HPDE6-E6E7 (cell line): ENCODE measurements at regions not wholly inside any gene's neighbourhood (a gene's known extent, or its start where the extent isn't known, plus 50 kb on each side); places are given as distances from the start of the nearest gene placed in this dataset.

Experiments
- DNase-seq: peaks from one replicate; pipeline ENCODE4 v3.0.0; 2011; ENCODE audit warnings: missing footprints; ENCODE audit errors: extremely low spot score

DNA sequence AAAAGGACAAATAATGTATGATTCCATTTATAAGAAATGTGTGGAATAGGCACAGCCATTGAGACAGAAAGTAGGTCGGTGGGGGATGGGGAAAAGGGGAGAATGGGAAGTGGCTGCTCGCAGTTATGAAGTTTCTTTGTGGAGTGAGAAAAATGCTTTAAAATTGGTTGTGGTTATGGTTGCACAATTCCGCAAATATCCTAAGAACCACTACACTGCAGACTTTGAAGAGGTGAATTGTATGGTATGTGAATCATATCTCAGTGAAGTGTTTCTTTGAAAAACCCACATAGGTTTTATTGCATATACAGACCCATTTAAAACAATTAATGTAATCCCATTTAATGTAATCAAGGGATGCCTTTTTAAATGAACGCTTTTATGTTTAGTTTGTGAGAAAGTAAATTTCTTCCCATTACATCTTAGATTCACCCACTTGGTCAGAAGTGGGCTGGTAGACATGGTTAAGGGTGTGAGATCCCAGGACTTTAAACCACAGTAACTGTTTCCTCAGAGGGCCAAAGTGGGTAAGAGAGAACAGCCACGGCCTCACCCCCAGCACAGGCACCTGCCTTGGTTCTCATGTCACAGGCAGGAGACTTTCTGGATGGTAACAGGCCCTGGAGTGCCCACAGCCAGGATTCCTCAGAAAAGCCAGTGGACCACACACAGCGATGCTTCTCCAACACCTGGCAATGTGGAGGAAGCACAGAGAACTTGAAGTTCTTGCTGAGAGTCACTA lies 119.3 kb upstream of the GJB6 start:
- no peak for DNase-seq

DNA sequence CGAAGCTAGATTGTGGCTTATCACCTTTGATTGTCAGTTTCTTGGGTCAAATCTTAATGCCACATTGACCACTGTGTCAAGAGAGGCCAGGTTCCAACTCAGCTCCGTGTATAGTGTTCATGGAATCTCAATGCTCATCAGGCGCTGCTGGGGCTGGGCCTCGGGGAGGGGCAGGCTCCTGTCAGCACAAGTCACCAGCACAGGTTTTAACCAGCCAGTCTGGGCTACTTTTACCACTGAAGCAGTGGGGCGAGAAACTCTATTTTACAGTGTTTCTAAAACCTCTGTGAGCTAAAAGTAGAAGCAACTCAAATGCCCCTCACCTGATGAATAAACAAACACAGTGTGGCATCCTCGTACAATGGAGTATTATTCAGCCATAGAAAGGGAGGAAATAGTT lies 118.7 kb upstream of the GJB6 start:
- peak; percentile 22 for DNase-seq

DNA sequence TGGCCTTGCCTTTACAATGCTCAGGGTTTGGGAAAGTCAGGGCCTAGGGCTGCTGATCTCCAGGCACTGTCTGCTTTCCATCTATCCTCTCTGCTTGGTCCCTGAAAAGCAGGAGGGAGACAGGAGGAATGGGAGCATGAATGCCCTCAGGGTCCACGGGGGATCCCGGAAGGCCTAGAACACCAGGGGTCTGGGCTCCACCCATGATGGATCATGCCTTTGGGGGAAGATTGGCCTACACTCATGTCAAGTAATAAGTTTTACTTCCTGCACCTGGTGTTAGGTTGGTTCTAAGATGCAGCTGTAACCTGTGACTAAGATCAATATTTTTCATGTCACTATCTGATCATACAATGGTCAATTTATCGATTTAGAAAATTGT lies 118.3 kb upstream of the GJB6 start:
- no peak for DNase-seq

DNA sequence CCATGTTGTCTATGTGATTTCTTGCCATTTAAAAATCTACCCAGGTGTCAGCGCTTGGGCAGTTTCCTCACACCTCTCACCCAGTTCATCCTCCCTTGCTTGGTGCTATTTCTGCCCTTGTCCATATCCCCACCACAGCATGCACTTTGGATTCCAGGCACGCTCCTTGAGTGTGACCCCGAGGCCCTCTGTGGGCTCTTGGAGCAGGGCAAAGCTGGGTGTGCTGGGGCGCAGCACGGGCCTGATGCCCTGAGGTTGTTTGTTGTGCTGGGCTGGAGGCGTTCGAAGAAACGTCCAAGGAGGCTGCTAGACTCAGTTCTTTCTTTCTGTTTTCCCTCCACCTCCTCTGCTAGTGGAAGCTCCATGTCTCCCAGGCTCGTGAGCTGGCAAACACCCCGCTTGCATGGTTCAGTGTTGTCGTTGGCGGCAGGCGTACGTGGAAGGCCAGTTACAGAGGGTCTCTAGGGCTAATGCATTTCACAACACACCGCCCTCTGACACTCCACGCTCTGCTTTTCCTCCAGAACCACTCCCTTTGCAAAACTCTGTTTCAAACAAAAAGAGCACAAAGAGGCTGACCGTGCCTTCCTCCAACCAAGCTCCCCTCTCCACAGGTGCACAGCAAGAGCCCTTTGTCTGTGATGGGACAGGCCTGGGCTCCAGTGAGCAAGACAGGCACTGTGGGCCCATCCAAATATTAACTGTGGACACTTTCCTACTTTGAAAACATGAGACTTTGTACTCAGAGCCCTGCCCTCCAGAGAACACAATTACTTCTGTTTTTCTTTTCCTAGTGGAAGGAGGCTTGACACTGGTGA lies 117.7 kb upstream of the GJB6 start:
- DNase-seq: no peak

DNA sequence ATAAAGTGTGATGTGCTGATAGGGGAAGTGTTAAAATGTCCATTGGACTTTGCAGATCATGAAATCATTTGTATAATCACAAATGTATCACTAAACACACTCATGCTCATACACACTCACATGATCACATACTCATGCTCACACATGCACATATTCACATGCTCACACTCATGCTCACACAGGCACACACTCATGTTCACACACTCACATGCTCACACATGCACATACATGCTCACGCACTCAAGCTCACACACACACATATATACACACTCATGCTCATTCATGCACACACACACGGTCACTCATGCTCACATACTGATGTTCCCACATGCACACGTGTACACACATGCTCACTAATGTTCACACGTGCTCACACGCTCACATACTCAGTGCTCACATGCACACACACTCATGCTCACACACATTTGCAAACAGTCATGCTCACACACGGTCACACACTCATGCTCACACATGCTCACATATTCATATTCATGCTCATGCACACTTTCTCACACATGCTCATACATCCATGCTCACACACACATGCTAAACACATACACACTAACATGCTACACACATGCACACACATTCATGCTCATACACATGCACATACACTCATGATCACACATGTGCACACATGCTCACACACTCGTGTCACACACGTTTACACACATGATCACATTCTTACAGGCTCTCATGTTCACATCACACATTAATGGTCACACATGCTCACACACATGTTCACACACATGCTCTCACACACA lies 116.7 kb upstream of the GJB6 start:
- DNase-seq: no peak

DNA sequence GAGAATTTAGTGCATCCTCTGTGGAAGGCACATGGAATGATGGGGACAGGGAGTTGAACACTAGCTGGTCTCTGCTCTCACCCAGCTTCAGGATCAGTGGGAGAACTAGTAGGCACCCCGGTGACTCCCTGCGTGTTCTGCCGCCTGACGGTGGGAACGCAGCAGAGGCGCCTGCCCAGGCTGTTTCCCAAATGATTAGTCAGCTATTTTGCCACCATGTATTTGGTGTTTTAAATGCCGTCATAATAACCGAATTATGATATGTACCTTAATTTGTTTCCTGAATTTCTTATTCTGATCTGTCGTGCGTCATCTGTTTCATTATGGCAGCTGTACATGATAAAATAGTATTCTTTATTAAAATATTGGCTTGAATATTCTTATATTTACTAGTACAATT lies 115.9 kb upstream of the GJB6 start:
- DNase-seq: no peak

DNA sequence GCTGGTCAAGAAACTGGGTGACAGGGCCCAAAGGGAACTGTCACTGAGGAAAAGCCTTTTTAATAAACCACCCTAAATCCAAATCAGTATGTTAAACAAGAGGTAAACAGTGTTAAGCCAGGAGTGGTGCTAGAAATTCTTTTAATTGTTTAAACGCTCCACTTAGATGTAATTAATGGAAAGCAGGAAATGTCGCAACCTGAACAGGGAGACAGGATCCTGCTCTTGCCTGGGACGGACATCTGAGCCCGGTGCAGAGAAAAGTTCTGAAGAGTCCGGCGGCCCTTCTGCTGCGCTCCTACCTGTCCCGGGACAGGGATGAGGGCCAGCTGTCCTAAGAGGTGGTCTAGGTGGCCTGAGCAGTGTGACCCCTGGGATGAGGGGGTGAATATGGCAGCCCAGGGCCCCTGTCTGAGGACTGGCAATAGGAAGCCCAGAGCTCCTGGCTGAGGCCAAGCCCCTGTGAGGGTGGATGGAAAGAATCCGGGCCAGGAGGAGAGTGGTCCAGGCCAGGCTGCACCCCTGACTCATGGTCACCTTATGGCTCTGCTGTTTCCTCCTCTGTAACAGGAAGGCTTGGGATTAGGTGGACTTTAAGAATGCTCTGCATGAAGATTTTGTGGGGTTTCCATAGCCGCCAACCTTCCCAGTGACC lies 112.8 kb upstream of the GJB6 start:
- DNase-seq: no peak

DNA sequence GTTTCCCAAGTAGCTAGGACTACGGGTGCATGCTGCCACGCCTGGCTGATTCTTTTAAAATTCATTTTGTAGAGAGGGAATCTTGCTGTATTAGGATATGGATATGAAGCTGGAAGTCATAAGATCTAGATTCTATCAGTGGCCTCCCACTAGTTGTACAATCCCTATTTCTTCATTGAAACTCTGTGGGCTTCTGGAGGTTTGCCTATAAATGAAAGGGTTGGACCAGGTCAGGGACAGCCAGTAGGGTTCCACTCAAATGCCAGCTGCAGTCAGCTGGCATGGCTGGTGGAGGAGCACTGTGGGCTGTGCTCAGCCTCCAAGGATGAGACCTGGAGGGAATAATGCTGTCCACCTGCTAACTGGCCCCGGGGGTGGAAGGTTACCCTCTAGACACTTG lies 110.2 kb upstream of the GJB6 start:
- DNase-seq: no peak

DNA sequence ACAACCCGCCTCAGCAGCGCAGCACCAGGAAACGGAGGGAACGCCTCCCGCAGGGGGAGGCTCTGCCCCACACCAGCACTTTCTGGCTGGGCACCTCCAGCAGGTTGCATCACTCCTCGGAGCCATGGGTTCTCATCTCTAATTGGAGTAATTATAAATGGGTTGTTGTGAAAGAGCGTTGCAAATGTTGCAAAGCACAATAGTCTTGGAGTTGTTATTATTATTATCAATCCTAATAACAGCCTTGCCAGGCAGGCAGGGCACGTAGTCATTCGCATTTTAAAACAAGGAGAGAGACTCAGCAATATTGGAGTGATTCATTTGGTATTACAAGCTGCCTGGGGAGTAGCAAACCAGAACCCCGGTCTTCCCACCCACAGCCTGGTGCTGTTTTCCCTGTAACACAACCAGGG lies 108.6 kb upstream of the GJB6 start:
- DNase-seq: no peak

DNA sequence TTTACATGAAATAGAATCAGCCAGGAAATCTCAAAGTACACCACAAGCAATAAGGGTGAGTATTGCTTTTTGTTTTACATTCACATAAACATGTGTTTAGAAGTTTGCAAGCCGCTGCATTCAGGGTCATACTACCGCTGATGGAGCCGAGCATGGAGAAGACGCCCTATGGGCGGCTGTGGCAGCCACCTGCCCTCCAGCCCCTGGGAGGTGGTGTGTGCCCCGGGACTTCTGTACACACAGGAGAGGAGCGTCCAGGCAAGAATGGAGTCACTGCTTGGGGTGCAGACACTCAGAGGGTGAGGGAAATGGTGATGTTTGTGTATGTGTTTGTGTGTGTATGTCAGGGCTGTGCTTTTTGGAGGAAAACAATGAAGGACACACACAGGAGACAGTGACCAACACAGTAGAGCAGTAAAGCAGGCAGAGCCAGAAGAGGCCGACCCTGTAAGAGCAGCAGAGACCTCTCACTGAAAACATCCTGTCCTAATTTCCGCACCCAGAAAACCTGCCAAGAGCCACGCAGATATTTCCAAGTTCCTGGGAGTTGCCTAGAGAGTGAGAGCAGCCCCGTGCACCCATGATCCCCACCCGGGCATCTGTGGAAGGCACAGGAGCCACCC lies 108.1 kb upstream of the GJB6 start:
- DNase-seq: no peak

DNA sequence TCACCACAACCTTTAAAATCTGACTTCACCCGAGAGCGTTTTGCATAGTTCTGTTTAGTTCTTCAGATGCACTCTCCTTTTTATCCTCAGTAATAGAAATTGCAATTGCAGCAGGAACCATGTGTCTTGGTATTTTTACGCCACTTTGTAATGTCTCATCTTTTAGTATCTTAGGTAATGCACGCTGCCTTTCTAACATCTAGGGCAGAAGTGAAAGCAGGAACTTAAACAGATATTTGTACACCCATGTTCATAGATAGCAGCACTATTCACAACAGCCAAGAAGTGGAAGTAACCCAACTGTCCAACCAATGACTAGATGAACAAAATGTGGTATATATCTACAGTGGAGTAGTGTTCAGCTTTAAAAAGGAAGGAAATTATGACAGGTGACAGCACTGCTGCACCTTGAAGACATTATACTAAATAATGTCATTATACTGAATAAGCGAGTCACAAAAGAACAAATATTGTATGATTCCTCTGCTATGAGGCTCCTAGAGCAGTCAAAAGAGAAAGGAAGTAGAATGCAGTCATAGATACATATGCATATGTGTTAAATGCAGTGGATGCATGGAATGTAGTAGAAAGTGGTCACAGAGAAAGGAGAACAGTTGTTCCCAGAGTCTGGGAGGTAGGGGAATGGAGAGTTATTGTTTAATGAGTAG lies 105.9 kb upstream of the GJB6 start:
- DNase-seq: no peak

DNA sequence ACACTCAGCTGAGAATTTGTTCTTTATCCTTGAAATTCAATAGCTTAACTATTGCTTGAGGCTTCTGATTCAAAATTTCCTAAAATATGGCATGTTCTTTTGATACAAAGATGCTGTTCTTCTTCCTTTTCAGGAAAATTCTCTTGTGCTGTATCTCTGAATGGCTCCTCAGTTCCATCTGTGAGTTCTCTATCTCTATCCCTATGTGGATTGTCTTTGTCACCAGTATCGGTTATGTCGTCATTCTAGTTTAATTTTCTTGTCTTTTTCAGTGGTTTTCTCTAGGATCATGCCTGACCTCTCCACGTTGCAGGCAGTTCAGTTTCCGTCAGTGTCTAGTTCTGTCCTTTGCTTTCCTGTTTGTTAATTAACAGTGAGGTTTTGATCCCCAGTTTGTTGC lies 104.6 kb upstream of the GJB6 start:
- no peak for DNase-seq

DNA sequence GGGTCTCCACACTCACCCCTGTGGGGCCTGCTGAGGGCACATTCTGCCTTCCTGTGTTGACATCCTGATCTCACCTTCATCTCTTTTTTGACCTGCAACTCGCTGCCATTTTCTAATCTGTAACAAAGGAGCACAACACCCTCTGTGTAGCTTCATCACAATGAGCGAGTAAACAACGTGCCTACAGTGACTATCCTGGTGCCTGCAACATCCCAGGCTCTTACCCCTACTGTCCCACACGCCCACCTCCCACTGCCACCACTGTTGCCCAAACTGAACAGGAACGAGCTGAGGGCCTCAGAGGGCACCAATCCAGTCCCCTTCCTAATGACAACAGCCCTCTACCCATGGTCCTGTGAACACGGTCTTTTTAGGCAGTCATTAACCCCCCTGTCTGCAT lies 102.2 kb upstream of the GJB6 start:
- no peak for DNase-seq

DNA sequence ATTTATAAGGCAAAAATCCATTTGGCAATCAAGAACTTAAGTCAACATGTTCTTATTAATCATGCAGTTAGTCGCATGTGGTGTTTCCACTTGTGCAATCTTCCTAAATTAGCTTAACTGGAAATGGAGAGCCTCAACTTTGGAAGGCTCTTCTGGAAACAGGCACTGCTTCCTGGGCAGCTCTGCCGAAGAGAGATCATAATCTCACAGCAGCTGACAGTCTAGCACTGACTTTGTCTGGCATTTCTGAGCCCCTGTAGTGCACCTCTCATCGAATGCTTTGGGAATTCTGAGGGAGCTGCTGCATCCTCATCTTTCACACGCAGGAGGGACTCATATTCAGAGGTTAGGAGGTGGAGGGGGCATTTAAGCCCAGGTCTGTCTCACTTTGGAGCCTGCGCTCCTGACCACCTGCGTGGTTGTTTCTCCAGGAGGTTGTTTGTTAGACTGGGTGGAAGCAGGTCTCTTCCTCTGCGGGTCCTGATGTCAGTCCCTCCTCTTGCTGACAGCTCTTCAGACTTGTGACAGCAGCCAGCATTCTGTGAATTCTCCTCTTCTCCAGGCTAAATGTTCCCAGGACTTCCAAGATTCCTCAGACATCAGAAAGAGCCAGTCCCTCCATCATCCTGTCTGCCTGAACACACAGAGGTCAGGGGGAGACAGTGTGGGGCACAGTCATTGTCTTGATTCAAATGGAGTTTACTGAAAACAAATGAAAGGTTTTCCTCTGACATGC lies 100.4 kb upstream of the GJB6 start:
- DNase-seq: no peak

DNA sequence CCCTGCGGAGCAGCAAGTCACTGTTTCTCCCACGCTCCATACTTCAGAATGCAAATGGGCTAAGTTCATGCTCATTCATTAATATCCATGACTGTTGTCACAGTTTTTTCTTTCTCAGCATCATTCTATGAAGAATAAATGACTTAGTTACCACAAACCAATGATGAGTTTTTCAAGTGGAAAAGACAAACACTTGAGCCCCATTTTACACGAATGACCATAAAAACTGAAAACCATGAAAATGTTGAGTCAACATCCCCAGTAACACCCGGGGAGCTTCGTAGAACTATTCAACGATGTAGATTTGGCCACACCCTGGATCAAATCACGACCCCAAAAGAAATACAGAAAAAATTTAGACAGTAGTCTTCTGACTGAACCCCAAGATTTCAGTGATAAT lies 99.8 kb upstream of the GJB6 start:
- DNase-seq: no peak

DNA sequence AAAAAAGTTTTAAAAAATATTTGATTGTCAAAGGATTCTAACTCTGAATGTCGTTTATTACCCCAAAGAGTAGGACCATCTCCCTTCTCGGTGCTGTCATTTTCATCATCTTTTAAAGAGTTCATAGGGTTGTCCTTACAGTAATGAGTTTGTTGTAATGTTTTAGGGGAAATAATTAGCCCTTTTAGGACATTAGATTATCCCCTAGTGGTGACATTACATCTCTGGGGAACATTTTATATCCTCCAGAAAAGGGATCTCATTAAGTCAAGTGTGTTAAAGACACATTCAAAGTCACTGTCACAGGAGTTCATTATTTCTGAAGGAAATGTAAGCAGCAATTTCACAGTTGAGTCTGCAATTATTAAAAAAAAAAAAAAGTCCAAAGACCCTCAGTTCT lies 99.3 kb upstream of the GJB6 start:
- no peak for DNase-seq

DNA sequence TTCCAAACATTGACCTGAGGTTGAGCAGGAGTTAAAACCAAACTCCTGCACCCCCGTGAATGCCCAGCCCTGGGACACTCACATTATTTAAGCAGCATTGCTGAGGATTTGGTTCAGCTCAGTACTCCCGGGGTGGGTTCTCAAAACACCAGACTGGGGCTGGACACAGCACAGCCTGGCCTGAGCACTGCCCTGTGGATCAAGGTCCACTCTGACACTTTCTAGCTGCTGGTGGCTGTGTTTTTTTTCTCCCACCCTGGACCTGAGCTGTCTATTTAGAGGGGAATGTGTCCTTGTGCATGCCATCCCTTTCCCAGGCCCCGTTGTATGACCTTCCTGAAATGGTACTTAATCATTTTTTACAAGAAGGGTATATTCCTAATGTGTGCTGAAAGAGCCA lies 94.7 kb upstream of the GJB6 start:
- no peak for DNase-seq

DNA sequence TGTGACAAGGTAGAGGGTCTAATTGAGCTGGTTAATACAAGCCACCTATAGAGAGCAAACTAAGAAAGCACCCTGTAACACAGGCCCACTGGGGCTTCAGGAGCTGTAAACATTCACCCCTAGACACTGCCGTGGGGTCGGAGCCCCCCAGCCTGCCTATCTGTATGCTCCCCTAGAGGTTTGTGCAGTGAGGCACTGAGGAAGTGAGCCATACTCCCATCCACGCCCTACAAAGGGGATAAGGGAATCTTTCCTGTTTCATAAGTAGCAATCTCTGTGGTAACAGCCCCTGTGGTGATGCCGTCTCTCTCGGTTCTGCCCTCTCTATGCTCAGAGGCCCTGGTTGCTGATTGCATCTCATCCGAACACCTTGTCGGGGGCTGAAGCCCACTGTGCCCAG lies 94.2 kb upstream of the GJB6 start:
- DNase-seq: no peak

DNA sequence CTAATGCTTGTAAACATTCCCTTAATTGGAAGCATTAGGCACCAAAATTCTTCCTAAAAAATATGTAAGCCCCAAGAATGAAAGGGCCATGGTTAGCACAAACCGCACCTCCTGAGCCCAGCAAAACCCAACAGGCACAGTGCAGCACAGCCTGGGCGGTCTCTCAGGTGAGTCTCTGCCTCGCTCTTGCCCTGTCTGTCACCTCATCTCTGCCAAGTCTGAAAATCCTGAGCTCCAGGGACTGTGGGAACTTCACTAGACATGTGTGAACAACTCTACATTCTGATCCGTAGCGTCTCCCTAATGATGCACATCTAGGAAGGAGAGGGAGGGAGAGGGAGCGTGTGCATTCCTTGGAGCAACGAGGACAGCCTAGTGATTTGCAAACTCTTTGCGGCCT lies 88.8 kb upstream of the GJB6 start:
- no peak for DNase-seq

DNA sequence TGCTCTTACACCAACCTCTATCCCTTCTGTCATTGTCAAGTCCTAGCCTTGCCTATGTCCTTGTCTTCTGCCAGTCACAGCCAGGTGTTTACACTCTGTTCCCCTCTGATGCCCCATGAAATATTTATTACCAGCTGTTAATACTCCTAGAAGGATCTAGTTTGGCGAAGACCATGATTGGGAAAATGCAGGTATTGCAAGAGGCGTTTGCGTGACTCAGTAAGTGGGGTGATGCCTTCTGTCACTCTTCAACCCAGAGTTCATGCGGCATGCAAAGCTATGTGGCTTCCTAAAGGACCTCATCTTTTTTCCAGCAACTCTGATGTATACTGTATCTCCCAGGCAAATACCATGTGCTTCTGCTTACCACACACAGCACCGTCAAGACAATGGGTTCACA lies 81.8 kb upstream of the GJB6 start:
- DNase-seq: no peak

DNA sequence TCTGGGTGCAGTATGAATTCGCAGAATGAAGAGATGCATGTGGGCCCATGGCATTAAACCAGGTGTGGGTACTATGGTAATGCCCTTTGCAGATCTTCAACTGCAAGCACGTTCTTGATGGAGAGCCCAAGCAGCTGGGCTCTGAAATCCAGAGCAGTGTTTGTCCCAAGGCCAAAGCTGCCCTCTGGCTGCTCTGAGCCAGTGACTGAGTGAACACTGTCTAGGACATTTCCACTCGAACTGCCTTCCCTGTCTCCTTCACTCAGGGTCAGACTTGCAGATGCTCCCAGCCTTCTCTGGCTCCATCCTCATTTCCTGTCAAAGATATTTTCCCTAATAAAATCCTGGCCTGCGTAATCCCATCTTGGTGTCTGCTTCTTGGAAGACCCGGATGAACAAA lies 80.2 kb upstream of the GJB6 start:
- DNase-seq: no peak
